GM18502 (cell line): ENCODE measurements at regions not wholly inside any gene's neighbourhood (a gene's known extent, or its start where the extent isn't known, plus 50 kb on each side); places are given as distances from the start of the nearest gene placed in this dataset.

Experiments used
- ATAC-seq: cut with Tn5 transposase; IDR thresholded peaks from one replicate; pipeline ENCODE4 v1.9.1; 2021; ENCODE audit warnings: mild to moderate bottlenecking; ENCODE audit not compliant: unreplicated experiment, poor library complexity

GRCh38 chr2:217331523-217332416 lies 471.9 kb upstream of the TNP1 start:
- no peak for ATAC-seq

GRCh38 chr2:217330647-217331046 lies 470.8 kb upstream of the TNP1 start:
- no peak for ATAC-seq

DNA sequence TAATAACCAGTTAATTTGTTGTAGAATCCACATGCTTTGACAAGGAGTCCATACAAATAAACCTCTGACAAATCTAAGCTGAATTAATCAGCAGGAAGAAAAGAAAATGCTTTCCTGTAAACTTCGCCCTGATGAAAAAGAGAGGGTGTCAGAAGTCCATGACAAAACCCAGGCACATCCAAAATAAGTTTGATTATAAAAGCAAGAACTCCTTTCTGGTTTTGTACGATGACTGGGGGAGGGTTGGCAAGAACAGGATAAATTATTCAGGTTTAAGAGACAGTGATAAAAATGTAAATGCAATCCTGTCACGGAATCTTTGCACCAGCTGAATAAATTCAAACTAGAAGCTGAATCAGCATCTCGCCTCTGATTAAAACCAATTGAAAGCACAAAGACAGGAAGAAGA lies 469.2 kb upstream of the TNP1 start:
- no peak for ATAC-seq

GRCh38 chr2:217328622-217328978 lies 468.7 kb upstream of the TNP1 start:
- ATAC-seq: no peak

DNA sequence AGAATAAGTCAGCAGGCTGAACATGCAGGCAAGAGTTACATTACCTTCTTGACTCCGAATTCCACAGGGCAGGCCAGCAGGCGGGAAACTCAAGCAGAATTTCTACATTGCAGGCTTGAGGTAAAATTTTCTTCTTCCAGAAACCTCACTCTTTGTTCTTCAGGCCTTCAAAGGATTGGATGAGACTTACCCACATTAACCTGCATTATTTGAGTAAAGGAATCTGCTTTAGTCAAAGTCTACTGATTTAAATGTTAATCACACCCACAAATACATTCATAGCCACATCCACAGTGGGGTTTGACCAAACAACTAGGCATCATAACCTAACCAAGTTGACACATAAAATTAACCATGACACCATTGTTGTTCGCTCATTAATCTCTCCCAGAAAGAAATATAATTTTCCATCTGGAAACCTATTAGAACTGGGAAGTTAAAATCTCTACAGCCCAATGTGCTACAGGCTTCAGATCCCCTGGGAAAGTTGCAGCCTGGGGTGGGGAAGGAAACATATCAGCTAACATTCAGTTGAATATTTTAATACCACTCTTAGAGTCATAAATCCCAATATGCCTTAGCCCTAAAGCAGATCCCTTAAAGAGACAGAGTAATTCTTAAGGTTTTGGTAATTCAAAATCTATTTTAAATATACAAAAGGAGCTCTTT lies 468.2 kb upstream of the TNP1 start:
- ATAC-seq: no peak

DNA sequence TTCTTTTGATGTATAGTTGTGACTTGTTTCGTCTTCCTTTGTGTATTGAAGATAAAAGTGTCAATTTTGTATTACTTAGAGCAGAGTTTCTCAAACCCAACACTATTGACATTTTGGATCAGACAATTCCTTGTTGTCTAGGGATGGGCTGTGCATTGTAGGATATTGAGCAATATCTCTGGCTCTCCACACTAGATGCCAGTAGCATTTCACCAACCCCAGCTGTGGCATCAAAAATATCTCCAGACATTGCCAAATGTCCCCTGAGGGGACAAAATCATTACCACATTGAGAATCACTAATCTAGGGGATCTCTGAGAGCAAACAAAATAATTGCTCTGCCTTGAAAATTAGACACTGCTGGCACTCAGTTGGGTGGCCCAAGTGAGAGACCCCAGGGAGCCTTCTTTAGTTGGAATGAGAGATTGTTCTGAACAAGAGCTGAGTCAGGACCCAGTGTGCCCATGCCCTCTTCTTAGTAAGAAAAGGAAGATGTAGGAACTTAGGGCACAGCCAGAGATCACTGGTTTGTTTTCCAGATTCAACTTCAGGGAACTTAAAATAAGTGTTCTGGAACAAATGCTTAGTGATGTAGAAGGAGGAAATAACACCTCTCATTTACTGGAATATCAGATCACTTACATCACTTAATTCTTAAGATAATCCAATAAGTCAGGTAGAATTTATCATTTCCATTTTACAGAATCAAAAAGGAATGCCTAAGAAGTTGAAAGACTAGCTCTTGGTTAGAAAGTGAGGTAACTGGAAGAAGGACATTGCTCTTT lies 466.6 kb upstream of the TNP1 start:
- no peak for ATAC-seq

DNA sequence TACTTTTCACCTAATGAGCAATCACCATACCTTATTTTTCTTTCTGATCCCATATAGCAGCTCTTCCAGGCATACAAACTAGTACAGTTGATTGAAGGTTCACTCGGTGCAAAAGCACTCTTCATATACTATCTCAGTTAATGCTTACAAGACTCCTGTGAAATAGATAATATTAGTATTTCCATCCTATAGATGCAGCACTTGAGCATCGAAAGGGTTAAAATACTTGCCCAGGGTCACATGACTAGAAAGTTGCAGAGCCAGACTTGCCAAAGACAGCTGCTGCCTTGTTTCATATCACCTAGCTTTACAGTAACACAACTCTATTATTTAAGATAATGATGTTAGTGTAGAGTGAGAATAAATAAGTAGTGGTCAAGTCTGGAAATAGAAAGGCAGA lies 466.0 kb upstream of the TNP1 start:
- ATAC-seq: no peak

DNA sequence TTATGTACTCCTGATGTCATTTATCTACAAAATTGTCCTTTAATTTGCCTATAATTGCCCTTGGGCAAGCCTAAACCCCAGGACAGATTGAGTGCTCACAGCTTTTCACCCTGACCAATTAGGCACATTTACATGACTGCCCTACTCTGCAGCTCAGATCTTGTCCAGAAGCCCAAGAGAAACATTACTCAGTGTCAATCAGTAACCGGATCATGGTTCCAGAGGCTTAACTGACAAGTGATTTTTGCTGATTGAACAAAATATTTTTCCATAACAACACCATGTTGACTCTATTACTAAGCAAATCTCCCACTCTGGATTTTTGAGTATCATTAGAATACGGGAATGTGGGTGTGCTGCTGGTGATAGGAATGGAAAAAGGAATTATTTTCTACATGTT lies 465.4 kb upstream of the TNP1 start:
- no peak for ATAC-seq

- ATAC-seq: peak; percentile 83
Observed at GRCh38 chr2:217316743-217317142, 456.9 kb upstream of the TNP1 start.

DNA sequence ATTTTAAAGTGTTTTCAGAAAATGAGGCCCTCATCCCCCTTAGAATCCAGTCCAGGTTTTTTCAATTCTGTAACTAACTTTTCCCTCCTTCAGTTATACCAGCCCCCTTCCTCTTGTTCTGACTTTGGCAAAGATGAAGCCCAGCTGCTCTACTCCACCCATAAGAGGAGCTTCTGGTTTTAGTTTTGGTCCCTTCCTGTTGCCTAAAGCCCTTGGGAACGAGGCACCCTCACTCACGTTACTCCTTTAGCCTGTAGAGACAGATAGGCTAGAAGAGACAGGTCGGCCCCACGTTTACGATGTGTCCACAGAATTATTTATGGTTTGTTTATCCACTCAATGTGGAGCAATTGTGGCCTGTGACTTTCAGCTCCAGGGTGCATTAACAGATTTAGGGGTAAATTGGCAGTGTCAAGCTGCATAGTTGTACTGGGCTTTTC lies 454.2 kb upstream of the TNP1 start:
- no peak for ATAC-seq

DNA sequence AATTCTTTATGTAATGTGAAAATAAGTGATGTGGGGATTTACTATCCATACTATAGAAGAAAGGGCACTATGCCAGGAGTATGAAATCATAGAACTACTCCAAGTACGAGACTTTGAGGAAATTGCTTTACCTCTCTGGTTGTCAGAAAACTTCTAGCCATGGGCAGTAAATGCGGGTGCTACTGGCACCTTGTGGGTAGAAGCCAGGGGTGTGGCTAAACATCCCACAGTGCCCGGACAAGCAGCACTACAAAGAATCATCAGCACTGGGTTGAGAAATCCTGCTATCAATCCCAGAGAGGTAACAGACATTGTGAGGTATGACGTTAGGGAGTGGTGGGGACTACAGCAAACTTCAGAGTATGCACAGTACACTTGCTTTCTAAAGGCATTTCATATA lies 453.5 kb upstream of the TNP1 start:
- no peak for ATAC-seq

GRCh38 chr2:217309056-217309455 lies 449.2 kb upstream of the TNP1 start:
- no peak for ATAC-seq

GRCh38 chr2:217307023-217307422 lies 447.2 kb upstream of the TNP1 start:
- no peak for ATAC-seq

- ATAC-seq: no peak
Observed at GRCh38 chr2:217305882-217306281, 446.0 kb upstream of the TNP1 start.

DNA sequence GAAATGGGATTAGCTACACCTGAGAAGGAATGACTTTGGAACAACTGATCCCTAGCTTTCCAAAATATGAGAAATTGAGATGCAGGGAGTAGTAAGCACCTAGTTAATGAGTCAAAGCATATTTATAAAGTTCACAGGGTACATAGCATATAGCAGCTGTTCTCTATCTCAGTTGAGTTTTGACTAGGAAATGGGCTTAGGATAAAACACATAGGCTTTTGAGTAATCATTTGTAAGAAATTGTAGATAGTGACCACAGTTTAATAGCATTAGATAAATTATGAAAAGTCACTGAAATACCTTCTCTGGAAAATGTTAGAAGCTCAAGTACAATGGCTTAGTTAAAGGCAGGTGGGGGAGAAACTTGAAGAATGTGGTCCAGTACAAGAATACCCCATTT lies 444.7 kb upstream of the TNP1 start:
- no peak for ATAC-seq

GRCh38 chr2:217302856-217303255 lies 443.0 kb upstream of the TNP1 start:
- ATAC-seq: no peak

- no peak for ATAC-seq
Observed at GRCh38 chr2:217301142-217301925, 441.5 kb upstream of the TNP1 start.

DNA sequence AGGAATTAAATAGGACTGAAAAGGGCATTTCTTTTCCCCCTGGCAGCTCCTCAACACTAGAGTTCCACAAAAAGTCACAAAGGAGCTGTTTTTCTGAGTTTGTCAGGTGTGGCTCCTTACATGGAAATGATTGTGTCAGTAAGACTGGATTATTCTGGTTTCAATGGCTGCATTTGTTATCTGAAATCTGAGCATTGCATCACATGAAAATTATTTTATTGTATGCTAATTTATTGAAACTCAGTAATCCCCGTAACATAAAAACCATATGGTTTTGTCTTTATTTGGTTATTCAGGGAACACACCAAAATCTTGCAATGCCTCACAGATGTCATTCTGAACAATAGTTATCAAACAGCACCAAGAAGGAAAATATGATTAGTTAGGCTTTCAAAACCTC lies 439.7 kb upstream of the TNP1 start:
- ATAC-seq: no peak

DNA sequence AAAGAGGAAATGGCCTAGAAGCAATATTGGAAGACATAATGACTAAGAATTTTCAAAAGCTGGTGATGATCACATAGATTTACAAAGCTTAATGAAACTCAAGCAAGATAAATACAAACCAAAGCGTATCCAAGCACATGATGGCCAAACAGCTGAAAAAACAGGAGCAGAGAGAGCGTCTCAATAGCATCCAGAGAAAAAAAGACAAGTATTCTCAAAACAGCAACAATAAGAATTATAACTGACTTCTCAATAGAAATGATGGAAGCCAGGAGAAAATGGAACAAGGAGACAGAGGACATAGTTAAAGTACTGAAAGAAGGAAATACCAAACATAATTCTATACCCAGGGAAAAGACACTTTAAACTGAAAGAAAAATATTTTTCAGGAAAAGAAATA lies 437.2 kb upstream of the TNP1 start:
- no peak for ATAC-seq

DNA sequence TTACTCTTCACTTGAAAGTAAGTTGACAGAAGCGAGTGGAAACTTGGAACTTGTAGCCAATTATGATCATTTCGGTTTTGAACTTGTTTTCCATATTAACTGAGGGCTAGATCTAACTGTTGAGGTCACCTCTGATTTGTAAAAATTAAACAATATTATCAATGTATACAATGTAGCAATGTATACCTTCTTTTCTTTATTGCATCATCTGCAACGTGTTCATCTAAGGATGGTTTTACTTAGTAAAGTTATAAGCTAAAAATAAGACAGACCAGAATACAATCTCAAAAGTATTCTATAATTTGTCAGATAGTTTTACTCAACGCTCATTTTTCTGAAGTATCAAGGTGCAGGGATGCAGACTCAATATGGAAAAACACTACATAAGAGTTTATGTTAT lies 435.0 kb upstream of the TNP1 start:
- no peak for ATAC-seq
